ENCODE measurements at regions not wholly inside any gene's neighbourhood (a gene's known extent, or its start where the extent isn't known, plus 50 kb on each side); places are given as distances from the start of the nearest gene placed in this dataset.

DNA sequence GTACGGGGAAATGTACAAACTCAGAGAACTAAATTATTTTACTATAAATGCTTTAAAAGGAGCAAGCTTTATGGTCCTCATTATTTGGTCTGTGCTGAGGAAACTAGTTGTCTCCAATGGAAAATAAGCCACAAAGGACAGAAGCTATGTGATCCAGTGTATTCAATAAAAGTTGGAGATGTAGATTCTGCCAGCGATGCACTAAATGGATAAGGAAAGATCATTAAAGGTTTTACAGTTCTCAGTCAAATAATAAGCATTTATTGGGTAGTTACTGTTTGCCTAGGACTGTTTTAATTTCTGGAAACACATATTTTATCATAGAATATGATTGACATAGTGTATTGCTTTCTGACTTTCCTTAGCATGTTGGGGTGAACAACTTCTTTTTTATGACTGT is 458.9 kb upstream of the STXBP6 start:
- H3K4me2 ChIP-seq (ENCODE audit: insufficient read depth, low read length), result no peak overlapping the region
- H3K9me3 ChIP-seq (replicated peaks; ENCODE audit: control insufficient read depth, insufficient read depth, low read depth, low read length), result no peaks in the 10 kb centered on the region
- BruUV-seq (replicated peaks), result no TSS peak
- H3K4me3 ChIP-seq, result no peak overlapping the region
- H3K79me2 ChIP-seq (ENCODE audit: control insufficient read depth, insufficient read depth, low read length), result no peaks in the 10 kb centered on the region
- no peak for ATAC-seq
- in situ Hi-C loops (cut with MboI), result no loop called here
- WGBS (ENCODE audit: insufficient coverage, low coverage, missing lambda C conversion rate), result 0% methylated on average over 2 of the region's 2 CpGs
- no peaks in the 10 kb centered on the region for H3K27me3 ChIP-seq (ENCODE audit: control insufficient read depth in 2 of 2, insufficient read depth in 2 of 2, low read length in 2 of 2)
- no peak for FAIRE-seq
- intact Hi-C loops (cut with micrococcal nuclease), result no loop called here
- no peaks in the 10 kb centered on the region for H4K20me1 ChIP-seq (replicated peaks; ENCODE audit: control insufficient read depth, insufficient read depth, low read length)
- POLR2A ChIA-PET, result no interaction called here
- no peaks in the 10 kb centered on the region for H3K4me1 ChIP-seq (replicated peaks in 1 of 2; ENCODE audit: control insufficient read depth in 2 of 2, insufficient read depth in 2 of 2, low read length in 2 of 2)
- TF ChIP-seq POLR2B (IDR thresholded peaks at IDR 0.05; ENCODE audit: low read depth, partially characterized antibody) (no peak), STAG1 (CRISPR knock-in tag; IDR thresholded peaks at IDR 0.05; ENCODE audit: borderline replicate concordance) (no peak), RBM34 (IDR thresholded peaks at IDR 0.05; ENCODE audit: borderline replicate concordance, insufficient read depth, low read length) (no peak), ZNF184 (CRISPR knock-in tag; IDR thresholded peaks at IDR 0.05) (no peak), HCFC1 (IDR thresholded peaks at IDR 0.05; ENCODE audit: low read depth, low read length) (no peak), RBFOX2 (IDR thresholded peaks at IDR 0.05; ENCODE audit: low read depth, low read length) (no peak), ZNF75A (CRISPR knock-in tag; IDR thresholded peaks at IDR 0.05) (no peak), MEF2D (tag; conservative IDR thresholded peaks at IDR 0.05; ENCODE audit: low read depth) (no peak), MTA2 (IDR thresholded peaks at IDR 0.05; ENCODE audit: low read depth) (no peak), MTF1 (CRISPR knock-in tag; IDR thresholded peaks at IDR 0.05; ENCODE audit: borderline replicate concordance) (no peak), NCOA2 (IDR thresholded peaks at IDR 0.05; ENCODE audit: partially characterized antibody in 2 of 2) (no peak)
- TF ChIP-seq, protein P1, sequence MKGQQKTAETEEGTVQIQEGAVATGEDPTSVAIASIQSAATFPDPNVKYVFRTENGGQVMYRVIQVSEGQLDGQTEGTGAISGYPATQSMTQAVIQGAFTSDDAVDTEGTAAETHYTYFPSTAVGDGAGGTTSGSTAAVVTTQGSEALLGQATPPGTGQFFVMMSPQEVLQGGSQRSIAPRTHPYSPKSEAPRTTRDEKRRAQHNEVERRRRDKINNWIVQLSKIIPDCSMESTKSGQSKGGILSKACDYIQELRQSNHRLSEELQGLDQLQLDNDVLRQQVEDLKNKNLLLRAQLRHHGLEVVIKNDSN (CRISPR knock-in tag; IDR thresholded peaks at IDR 0.05), result no peak
- TF ChIP-seq, protein P2, sequence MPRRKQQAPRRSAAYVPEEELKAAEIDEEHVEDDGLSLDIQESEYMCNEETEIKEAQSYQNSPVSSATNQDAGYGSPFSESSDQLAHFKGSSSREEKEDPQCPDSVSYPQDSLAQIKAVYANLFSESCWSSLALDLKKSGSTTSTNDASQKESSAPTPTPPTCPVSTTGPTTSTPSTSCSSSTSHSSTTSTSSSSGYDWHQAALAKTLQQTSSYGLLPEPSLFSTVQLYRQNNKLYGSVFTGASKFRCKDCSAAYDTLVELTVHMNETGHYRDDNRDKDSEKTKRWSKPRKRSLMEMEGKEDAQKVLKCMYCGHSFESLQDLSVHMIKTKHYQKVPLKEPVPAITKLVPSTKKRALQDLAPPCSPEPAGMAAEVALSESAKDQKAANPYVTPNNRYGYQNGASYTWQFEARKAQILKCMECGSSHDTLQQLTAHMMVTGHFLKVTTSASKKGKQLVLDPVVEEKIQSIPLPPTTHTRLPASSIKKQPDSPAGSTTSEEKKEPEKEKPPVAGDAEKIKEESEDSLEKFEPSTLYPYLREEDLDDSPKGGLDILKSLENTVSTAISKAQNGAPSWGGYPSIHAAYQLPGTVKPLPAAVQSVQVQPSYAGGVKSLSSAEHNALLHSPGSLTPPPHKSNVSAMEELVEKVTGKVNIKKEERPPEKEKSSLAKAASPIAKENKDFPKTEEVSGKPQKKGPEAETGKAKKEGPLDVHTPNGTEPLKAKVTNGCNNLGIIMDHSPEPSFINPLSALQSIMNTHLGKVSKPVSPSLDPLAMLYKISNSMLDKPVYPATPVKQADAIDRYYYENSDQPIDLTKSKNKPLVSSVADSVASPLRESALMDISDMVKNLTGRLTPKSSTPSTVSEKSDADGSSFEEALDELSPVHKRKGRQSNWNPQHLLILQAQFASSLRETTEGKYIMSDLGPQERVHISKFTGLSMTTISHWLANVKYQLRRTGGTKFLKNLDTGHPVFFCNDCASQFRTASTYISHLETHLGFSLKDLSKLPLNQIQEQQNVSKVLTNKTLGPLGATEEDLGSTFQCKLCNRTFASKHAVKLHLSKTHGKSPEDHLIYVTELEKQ (CRISPR knock-in tag; IDR thresholded peaks at IDR 0.05), result no peak
- H2AFZ ChIP-seq (ENCODE audit: low read depth, low read length), result no peak overlapping the region
- H3K36me3 ChIP-seq (ENCODE audit: control insufficient read depth, insufficient read depth, low read length), result no peaks in the 10 kb centered on the region
- H3K9me1 ChIP-seq (ENCODE audit: control insufficient read depth, insufficient read depth, low read length), result no peaks in the 10 kb centered on the region
- DNase-seq (ENCODE audit: extremely low read depth in 1 of 4, low spot score in 3 of 4), result no peak
- no peak overlapping the region for H3K9ac ChIP-seq (ENCODE audit: insufficient read depth in 1 of 2, low read depth in 2 of 2, low read length in 2 of 2)
- H3K27ac ChIP-seq (ENCODE audit: extremely low read depth, low read depth, low read length), result no peak overlapping the region
- CTCF ChIA-PET (ENCODE audit: low intra/inter-chr PET ratio), result no interaction called here

All from K562 (cell line).